Coronary artery (tissue), 2 donors: ENCODE measurements at regions not wholly inside any gene's neighbourhood (a gene's known extent, or its start where the extent isn't known, plus 50 kb on each side); places are given as distances from the start of the nearest gene placed in this dataset.
A peak's percentile ranks its signal among the peaks of the same experiment; 100 is the strongest.

ENCODE experiments used
- DNase-seq: peaks from one replicate; pipeline ENCODE4 v3.0.0-alpha.2; 2017; ENCODE audit warnings: low spot score
- H3K27ac ChIP-seq, 2 donors: fragments of 200-600 bp; sonication (generic); one replicate each; pipeline ENCODE4 v1.5.1; 2016 to 2019
- H3K4me3 ChIP-seq: fragments of 200-600 bp; sonication (generic); 2 replicates; pipeline ENCODE4 v1.5.1; 2016; ENCODE audit warnings: mild to moderate bottlenecking, moderate library complexity
- CTCF ChIP-seq: fragments of 200-600 bp; sonication (generic); IDR thresholded peaks from one replicate; pipeline ENCODE4 v1.5.1; 2019; ENCODE audit warnings: antibody characterized with exemption

GRCh38 chr5:34526682-34527305, 129.3 kb upstream of the RAI14 start:
- no peak for DNase-seq
- H3K4me3 ChIP-seq, result no peak overlapping the region
- no peak for TF ChIP-seq CTCF
- no peak overlapping the region for H3K27ac ChIP-seq

- no peak for TF ChIP-seq CTCF
- Histone ChIP-seq H3K27ac (peak overlapping the region in 1 of 2 donors; percentile 74), H3K4me3 (no peak overlapping the region)
- no peak for DNase-seq
These were observed 126.4 kb upstream of the RAI14 start for GRCh38 chr5:34529581-34530331.

- no peak for TF ChIP-seq CTCF
- no peak for DNase-seq
- Histone ChIP-seq H3K4me3 (no peak overlapping the region), H3K27ac (peak overlapping the region in 1 of 2 donors; percentile 62)
These were observed 125.5 kb upstream of the RAI14 start for GRCh38 chr5:34530637-34531036.

GRCh38 chr5:34531751-34532360, 124.3 kb upstream of the RAI14 start:
- no peak for TF ChIP-seq CTCF

GRCh38 chr5:34533582-34534522, 122.3 kb upstream of the RAI14 start:
- no peak for DNase-seq
- TF ChIP-seq CTCF, result no peak
- peak overlapping the region in 1 of 2 donors; percentile 75 for H3K27ac ChIP-seq
- no peak overlapping the region for H3K4me3 ChIP-seq

More at GRCh38 chr5:34531751-34532360, 124.3 kb upstream of the RAI14 start:
- peak overlapping the region in 1 of 2 donors; percentile 71 for H3K27ac ChIP-seq
- no peak overlapping the region for H3K4me3 ChIP-seq
- no peak for DNase-seq

- H3K4me3 ChIP-seq, result no peak overlapping the region
- H3K27ac ChIP-seq, result peak overlapping the region in 1 of 2 donors; percentile 75
- no peak for DNase-seq
- no peak for TF ChIP-seq CTCF
These were observed 121.5 kb upstream of the RAI14 start for GRCh38 chr5:34534523-34535103.
